SW 1271 (cell line): ENCODE measurements at regions not wholly inside any gene's neighbourhood (a gene's known extent, or its start where the extent isn't known, plus 50 kb on each side); places are given as distances from the start of the nearest gene placed in this dataset.

ENCODE experiments used
- DNase-seq, 2 experiments: peaks; one replicate each; lab custom pipeline; 2025; lab: John Stamatoyannopoulos, UW

DNA sequence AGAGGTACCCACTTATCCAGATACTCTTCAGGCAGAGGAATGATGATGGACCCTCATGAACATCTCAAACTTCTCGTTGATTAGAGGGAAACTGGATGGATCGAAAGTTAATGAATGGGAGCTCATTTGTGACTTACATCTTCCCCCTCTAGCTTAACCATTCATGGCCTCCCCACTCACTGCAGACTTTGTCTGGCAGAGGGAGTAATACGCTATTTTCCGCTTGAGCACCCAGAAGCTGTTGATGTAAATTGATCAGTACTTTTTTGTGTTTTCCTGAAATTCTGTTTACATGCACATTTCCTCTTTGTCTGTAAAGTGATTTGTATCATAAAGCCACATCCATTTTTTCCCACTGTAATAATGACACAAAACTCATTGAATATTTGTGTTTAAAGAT lies 239.1 kb upstream of the RBFOX1 start:
- no peak for DNase-seq

- DNase-seq = no peak
Observed at GRCh38 chr16:7090628-7091115, 242.0 kb upstream of the RBFOX1 start.

- DNase-seq = no peak
Observed at GRCh38 chr16:7089751-7090150, 242.9 kb upstream of the RBFOX1 start.

GRCh38 chr16:7088711-7089110 lies 243.9 kb upstream of the RBFOX1 start:
- no peak for DNase-seq

DNA sequence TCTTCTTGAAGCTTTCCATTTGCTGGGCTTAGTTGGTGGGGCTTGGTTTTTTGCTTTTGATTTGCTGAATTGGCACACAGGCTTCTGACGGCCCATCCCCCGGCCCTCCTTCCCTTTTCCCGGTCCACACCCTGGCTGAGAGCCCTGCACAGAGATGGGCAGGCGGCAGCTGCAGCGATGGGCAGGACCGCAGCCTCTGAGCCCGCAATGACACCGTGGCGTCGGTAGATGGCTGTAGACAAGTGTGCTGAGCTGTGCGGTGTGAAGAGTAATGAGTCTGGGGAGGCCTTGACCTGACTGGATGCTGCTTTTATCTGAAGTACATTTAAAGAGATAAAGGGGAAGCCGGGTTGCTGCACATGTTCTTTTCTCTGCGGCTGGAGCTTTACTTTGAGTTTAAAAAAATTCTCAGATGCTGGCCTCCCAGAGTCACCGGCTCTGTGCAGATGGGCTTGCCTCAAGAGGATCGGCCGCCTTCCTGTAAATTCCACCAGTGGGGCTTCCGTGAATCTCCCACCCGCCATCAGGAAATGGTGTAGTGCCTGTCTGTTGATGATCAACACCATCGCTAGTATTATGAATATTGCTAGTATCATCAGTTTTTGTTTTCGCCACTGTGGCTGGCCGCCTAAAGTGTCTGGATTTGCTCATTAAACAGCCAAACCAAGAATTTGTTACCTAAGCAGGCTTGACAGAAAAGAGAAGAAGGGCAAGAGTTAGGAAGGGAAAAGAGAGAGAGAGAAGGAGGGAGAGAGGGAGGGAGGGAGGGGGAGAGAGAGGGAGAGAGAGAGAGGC lies 245.6 kb upstream of the RBFOX1 start:
- no peak for DNase-seq

DNA sequence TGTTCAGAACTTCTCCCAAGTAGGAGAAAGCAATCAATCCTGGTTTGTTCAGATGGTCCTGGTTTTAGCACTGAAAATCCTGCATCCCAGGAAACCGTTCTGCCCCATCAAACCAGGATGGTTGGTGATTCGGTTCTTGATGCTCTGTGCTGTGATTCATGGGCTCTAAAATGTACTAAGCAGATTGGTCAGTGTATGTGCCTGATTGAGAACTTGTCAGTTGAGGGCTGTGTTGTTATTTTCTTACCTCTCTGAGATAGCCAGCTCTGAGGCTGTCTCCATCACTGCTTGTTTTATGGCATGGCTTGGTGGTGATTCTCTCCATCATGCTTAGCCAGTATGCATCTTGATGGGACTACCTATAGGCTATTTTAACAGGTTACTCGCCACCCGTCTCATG lies 246.9 kb upstream of the RBFOX1 start:
- no peak for DNase-seq

- DNase-seq = no peak
Observed at GRCh38 chr16:7083096-7083495, 249.5 kb upstream of the RBFOX1 start.

DNA sequence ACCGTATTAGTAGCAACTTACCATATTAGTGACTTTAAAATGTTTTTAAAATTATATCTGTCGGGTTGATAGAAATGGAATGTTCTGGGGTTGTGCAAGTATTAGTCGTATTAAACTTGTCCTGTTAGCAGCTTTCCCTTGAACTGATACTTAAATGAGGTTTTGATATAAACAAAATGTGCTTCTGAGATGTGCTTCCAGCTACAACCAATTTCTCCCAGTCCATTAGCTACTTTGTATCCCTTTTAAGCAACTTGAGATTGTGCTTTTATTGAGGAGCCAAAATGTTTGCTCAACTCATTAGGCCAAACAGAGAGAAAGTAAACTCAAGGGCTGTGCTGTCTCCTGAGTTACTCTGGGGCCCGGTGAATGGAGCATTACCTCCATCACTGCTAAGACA lies 255.0 kb upstream of the RBFOX1 start:
- no peak for DNase-seq

DNA sequence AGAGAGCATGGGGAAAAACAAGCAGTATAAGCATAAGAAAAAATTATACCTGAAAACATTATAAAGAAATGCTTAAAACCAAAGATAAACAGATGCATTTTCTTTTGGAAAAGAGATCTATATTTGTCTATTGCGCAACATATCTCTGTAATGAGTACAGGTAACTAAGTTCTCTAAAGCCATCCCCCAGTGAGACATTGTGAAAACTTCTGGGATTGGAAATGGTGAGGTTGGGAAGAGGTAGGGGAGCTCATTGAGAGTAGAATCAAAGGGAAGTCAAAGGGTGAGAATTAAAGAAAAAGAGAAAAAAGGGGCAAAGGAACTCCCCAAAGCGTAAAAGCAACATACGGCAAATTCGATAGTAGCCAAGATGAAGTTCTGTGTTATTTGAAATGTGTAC lies 257.9 kb upstream of the RBFOX1 start:
- no peak for DNase-seq

DNA sequence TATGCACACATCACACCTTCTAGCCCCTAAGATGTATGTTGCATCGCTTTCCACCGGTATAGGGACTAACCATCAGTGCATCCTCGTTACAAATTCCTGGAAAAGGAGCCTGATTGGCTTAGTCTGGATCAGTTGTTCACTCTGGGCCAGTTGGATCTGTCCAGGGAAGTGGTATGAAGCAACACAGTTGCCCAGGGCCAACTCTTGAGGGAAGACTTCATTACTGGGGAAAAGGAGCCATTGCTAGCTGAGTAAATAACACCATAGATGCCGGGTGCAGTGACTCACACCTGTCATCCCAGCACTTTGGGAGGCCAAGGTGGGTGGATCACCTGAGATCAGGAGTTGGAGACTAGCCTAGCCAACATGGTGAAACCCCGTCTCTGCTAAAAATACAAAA lies 275.2 kb upstream of the RBFOX1 start:
- DNase-seq = no peak

- DNase-seq = no peak
Observed at GRCh38 chr16:7055443-7055842, 277.2 kb upstream of the RBFOX1 start.

DNA sequence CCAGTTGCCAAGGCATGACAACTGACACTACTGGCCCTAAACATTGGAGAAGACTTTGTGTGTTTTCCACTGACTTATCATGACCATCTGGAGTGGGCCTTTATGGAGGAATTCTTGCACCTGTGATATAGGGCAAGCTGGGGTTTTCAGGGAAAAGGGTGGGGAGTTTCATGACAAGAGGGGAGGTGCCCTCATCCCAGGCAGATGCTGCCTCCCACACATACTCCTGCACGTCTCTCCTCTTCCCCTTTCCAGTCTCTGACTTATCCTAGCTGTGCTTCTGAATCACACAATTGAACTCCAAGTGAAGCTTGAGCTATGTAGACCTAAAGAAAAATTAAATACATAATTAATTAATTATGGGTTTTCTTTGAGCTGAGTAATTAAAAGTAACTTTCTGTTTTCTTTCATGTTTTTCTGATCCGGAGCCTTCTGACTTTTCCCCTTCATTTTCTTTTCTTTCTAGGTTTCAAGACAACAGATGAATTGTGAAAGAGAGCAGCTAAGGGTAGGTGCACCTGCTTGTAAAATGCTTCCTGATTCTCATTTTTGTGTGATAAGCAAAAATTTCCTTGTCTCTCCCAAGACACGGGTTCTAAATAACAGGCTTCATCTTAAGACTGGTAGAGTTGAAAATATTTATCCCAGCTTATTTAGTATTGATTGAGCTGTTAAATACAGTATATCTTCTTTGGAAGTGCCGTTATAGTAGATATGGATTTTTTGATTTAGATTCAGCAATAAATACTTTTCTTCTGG lies 280.9 kb upstream of the RBFOX1 start:
- no peak for DNase-seq

DNA sequence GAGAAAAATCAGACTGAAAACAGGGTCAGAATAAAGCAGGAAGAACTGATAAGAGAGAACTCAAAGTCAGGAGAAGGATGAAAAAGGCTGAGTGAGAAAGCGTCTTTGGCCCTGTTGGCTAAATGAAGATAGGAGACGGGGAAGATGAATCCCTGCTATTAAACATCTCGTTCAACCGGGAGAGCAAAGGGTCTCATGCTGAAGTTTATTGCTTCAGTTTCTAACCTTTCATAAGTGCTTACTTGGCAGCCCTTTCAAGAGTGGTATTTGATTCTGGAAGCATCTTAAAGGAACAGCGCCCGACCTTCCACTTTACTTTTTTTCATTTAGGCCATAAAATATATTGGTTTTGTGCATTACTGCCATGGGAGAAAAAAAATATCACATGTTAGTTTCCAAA lies 288.3 kb upstream of the RBFOX1 start:
- DNase-seq = no peak

- DNase-seq = no peak
Observed at GRCh38 chr16:7038475-7038874, 294.2 kb upstream of the RBFOX1 start.

DNA sequence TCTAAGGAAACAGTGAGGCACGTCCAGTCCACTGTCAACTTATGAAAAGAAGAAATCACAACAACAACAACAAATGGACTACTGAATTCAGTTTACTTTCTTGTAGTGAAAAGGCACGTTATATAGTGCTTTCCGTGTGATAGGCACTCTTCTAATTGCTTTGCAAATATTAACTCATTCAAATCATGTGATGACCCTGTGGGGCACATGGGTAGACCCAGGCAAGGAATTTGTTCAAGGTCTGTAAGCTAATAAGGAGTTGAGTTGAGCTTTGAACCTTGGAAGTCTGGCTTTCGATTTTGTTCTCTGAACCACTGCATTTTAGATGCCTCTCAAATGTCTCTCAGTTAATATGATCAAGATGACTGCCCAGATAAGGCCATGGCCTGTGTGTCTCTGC lies 295.1 kb upstream of the RBFOX1 start:
- no peak for DNase-seq

DNA sequence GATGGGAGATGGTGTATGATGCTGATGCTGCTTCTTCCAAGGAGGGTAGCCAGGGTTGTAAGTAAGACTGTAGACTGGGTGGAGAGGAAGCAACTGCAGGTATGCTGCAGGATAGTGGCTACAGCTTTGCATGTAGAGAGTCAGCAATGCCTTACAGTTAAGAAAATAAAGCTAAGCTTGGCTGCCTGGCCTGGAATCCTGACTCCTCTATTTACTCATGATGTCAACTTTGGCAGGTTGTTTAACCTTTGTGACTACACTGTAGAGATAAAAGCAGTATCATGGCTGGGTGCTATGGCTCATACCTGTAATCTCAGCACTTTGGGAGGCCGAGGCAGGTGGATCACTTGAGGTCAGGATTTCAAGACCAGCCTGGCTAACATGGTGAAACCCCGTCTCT lies 301.6 kb upstream of the RBFOX1 start:
- DNase-seq = no peak

DNA sequence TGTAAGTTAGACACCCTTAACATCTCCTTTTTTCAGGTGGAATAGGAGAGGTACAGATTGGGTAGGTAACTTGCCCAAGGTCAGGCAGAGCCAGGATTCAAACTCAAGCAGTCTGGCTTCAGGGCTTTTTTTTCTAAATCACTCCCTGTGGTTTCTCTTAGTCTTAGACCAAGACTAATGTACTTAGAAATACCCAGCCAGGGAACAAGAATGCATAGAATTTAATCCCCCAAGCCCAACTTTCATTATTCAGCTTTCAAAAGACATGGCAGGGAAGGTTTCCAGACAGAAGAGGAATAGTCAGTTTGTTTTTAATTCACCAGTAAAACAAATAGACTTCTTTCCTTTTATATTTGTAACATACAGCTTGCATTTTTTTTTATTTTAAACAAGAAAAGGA lies 305.2 kb upstream of the RBFOX1 start:
- DNase-seq = no peak

DNA sequence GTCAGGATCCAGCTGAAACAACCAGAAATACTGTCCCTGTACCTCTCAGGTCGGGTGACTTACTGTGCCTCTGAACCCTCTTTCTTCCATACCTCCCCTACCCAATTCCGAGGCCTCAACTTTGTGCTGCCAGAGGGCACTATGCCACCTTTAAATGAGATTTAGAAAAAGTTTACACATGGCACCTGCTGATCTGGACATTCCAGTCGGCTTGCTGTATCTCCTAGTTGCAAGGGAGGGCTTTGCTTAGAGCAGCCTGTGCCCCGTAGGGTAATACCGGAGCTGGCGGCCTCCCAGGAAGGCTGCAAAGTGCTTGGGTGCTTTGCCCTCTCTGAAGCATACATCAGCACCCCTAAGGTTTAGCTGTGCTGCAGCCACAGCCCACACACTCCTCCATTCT lies 306.0 kb upstream of the RBFOX1 start:
- no peak for DNase-seq

DNA sequence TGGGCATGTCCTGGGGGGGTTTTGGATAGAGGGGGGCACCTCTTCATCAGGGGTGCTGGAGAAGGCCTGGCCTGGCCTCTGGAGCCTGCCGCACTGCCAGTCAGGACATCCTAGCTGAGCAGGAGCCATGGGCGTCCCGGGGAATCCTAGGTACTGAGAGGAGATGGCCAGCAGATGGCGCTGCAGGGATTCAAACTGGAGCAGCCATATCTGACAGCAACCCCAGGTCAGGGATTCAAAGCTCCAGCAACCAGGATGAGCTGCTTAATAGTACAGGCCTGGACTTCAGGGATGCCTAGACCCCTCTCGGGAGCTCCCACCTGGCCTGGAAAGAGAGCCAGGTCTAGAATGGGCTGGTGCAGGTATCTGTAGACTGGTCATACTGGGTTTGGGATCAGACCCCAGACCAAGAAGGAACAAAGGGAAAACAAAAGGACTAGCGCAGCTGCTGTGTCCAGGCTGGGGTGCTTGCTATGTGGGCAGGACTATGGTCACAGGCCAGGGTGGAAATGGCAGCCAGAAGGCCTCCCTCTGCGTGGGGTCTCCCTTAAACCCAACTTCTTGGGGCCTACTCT lies 306.9 kb upstream of the RBFOX1 start:
- peak in 1 of 2 experiments; percentile 21 for DNase-seq

DNA sequence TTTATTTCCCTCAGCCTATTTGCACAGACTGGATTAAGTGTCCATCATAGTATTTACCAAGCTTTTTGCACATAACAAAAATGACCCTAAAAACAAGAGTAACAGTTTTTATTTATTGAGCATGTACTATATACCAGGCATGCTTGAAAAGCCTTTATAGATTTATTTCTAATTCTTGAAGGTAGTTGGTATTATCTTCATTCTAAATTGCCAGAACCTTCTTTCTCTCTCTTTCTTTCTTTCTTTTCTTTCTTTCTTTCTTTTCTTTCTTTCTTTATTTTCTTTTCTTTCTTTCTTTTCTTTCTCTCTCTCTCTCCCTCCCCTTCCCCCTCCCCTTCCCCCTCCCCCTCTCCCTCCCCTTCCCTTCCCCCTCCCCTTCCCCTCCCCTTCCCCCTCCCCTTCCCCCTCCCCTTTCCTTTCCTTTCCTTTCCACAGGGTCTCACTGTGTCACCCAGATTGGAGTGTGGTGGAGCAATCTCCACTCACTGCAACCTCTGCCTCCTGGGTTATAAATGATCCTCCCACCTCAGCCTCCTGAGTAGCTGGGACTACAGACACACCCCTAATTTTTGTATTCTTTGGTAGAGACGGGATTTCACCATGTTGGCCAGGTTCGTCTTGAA lies 310.9 kb upstream of the RBFOX1 start:
- DNase-seq = no peak

DNA sequence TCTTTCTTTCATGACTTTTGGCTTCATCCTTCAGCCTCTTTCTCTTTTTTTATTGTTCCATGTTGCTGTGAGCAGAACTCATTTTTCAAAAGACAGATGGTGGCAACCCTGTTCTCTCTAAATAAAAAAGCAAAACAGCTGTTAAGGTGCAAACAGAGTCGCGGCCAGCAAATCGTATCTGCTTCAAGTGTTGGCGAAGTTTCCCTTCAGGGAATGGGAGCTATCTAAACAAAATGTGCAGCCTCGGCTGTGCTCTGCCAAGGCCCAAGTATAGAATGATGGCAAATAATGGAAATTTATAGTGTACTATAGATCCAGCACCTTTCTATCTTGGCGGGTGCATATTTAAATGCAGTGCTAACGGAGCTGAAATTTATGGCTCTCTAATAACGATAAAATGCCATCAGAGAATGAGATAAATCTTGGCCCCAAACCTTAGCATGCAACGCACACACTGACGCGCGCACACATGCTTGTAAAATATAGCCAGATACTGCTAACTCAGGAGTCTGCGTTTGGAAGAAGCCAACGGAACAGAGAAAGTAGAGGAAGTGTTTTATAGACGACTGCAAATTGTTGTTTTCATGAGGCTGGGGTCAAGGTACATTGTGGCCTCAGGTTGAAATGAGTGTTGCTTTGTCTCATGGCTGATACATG lies 315.5 kb upstream of the RBFOX1 start:
- no peak for DNase-seq

GRCh38 chr16:7014756-7015155 lies 317.9 kb upstream of the RBFOX1 start:
- no peak for DNase-seq
